Smooth muscle cell (in vitro differentiated cells): ENCODE measurements at regions not wholly inside any gene's neighbourhood (a gene's known extent, or its start where the extent isn't known, plus 50 kb on each side); places are given as distances from the start of the nearest gene placed in this dataset.

Experiments
- DNase-seq: peaks from one replicate; lab custom pipeline; 2025; ENCODE audit not compliant: unreplicated experiment; lab: John Stamatoyannopoulos, UW
- H2AFZ ChIP-seq: fragments of 200-600 bp; sonication (generic); 2 replicates; pipeline ENCODE4 v1.6.0; 2016; ENCODE audit warnings: antibody characterized with exemption, low read depth, mild to moderate bottlenecking
- H3F3A ChIP-seq: fragments of 200-600 bp; sonication (generic); 2 replicates; pipeline ENCODE4 v1.6.0; 2017; ENCODE audit warnings: antibody characterized with exemption, low read depth
- H3K27ac ChIP-seq: fragments of 200-600 bp; sonication (generic); 2 replicates; pipeline ENCODE4 v1.5.1; 2016; ENCODE audit warnings: low read depth, mild to moderate bottlenecking
- H3K27me3 ChIP-seq: fragments of 200-600 bp; sonication (generic); 2 replicates; pipeline ENCODE4 v1.6.1; 2016; ENCODE audit warnings: low read depth, mild to moderate bottlenecking
- H3K36me3 ChIP-seq: fragments of 200-600 bp; sonication (generic); 2 replicates; pipeline ENCODE4 v1.5.1; 2016; ENCODE audit warnings: low read depth
- H3K4me1 ChIP-seq: fragments of 200-600 bp; sonication (generic); 2 replicates; pipeline ENCODE4 v1.5.1; 2016; ENCODE audit warnings: low read depth
- H3K4me2 ChIP-seq: fragments of 200-600 bp; sonication (generic); 2 replicates; pipeline ENCODE4 v1.6.0; 2016; ENCODE audit warnings: mild to moderate bottlenecking
- H3K4me3 ChIP-seq: fragments of 200-600 bp; sonication (generic); 2 replicates; pipeline ENCODE4 v1.5.1; 2016; ENCODE audit warnings: mild to moderate bottlenecking
- H3K79me2 ChIP-seq: fragments of 200-600 bp; sonication (generic); 2 replicates; pipeline ENCODE4 v1.6.0; 2016; ENCODE audit warnings: low read depth, mild to moderate bottlenecking
- H3K9ac ChIP-seq: fragments of 200-600 bp; sonication (generic); 2 replicates; pipeline ENCODE4 v1.6.0; 2016; ENCODE audit warnings: low read depth
- H3K9me3 ChIP-seq: fragments of 200-600 bp; sonication (generic); replicated peaks from 2 replicates; pipeline ENCODE4 v1.5.1; 2016; ENCODE audit warnings: low read depth
- H4K20me1 ChIP-seq: fragments of 200-600 bp; sonication (generic); 2 replicates; pipeline ENCODE4 v1.6.0; 2016; ENCODE audit warnings: low read depth
- WGBS: methylation state at CpG from one replicate; pipeline ENCODE4 v1.1.7; 2016; ENCODE audit warnings: low lambda C conversion rate; 5-methylcytosine and 5-hydroxymethylcytosine counted together
- TF ChIP-seq, protein P1 (sequence below): fragments of 200-600 bp; sonication (generic); IDR thresholded peaks from 2 replicates; pipeline ENCODE4 v1.5.1; 2017; ENCODE audit warnings: borderline replicate concordance, mild to moderate bottlenecking, antibody characterized with exemption; ENCODE audit not compliant: insufficient read depth, poor library complexity, severe bottlenecking

DNA sequence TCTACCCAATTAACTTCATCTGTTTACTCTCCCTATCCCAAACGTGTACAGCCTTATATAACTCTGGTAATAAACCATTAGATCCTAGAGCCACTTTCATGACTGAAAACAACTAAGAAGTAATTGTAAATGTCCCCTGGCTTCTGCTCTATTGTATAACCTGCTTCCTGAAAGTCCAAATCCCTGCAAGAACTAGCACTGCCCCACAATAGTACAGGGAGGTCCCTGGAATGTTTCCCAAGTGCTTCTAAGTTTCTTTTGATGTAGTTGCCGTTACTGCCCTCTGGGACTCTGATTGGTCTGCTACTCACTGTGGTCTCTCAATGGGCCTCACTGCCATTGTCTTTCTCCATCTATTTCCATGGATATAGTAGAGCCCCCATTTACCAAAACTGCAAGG, 764.0 kb upstream of the GHITM start:
- WGBS, result 70% methylated on average over 2 of the region's 2 CpGs
- no peak overlapping the region for H2AFZ ChIP-seq
- H3K79me2 ChIP-seq, result no peaks in the 10 kb centered on the region
- DNase-seq, result no peak
- H3K27me3 ChIP-seq, result no peaks in the 10 kb centered on the region
- no peak overlapping the region for H3K9ac ChIP-seq
- TF ChIP-seq, protein P1, sequence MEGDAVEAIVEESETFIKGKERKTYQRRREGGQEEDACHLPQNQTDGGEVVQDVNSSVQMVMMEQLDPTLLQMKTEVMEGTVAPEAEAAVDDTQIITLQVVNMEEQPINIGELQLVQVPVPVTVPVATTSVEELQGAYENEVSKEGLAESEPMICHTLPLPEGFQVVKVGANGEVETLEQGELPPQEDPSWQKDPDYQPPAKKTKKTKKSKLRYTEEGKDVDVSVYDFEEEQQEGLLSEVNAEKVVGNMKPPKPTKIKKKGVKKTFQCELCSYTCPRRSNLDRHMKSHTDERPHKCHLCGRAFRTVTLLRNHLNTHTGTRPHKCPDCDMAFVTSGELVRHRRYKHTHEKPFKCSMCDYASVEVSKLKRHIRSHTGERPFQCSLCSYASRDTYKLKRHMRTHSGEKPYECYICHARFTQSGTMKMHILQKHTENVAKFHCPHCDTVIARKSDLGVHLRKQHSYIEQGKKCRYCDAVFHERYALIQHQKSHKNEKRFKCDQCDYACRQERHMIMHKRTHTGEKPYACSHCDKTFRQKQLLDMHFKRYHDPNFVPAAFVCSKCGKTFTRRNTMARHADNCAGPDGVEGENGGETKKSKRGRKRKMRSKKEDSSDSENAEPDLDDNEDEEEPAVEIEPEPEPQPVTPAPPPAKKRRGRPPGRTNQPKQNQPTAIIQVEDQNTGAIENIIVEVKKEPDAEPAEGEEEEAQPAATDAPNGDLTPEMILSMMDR, result no peak
- no peak overlapping the region for H3K4me3 ChIP-seq
- H3K27ac ChIP-seq, result no peak overlapping the region
- no peaks in the 10 kb centered on the region for H4K20me1 ChIP-seq
- H3K9me3 ChIP-seq, result no peaks in the 10 kb centered on the region
- no peaks in the 10 kb centered on the region for H3K36me3 ChIP-seq
- H3F3A ChIP-seq, result no peaks in the 10 kb centered on the region
- H3K4me2 ChIP-seq, result no peak overlapping the region
- no peaks in the 10 kb centered on the region for H3K4me1 ChIP-seq

DNA sequence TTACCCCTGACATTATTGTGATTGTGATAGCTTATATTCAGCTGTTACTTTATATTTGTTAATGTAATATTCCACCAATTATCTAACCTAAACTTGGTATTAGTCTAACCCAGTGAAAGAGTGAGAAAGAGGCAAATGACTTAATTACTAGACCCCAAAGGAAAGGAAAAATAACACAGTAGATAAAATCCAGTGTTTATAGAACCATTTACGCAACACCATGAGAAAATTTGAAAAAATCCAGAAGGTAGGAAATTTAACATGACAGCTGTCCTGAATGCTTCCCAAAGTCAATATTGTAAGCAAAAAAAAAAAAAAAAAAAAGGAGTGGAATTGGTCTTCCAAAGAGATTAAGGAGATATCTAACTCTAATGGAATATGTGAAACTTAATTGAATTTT, 741.5 kb upstream of the GHITM start:
- Histone ChIP-seq H4K20me1 (no peaks in the 10 kb centered on the region), H3K9me3 (no peaks in the 10 kb centered on the region), H3K79me2 (no peaks in the 10 kb centered on the region), H3K4me2 (no peak overlapping the region), H3K4me1 (no peaks in the 10 kb centered on the region), H3K9ac (no peak overlapping the region), H3K4me3 (no peak overlapping the region), H3K27ac (no peak overlapping the region), H2AFZ (no peak overlapping the region), H3K27me3 (no peaks in the 10 kb centered on the region), H3K36me3 (no peaks in the 10 kb centered on the region), H3F3A (no peaks in the 10 kb centered on the region)
- DNase-seq, result no peak
- WGBS, result 92% methylated on average over 1 of the region's 1 CpG
- TF ChIP-seq, protein P1, result no peak

DNA sequence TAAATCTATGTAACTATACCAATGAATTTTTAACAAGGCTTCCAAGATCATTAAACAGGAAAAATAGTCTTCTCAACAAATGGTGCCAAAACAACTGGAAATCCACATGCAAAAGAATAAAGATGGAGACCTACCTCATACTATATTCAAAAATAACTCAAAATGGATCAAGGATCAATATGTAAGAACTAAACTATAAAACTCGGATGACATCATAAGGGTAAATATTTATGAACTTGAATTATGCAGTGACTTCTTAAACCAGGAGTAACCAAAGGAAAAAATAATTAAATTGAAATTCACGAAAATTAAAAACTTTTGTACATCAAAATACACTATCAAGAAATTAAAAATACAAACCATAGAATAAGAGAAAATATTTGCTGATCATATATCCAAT, 728.7 kb upstream of the GHITM start:
- H3K27me3 ChIP-seq, result no peaks in the 10 kb centered on the region
- H3K36me3 ChIP-seq, result no peaks in the 10 kb centered on the region
- H3F3A ChIP-seq, result no peaks in the 10 kb centered on the region
- H3K79me2 ChIP-seq, result no peaks in the 10 kb centered on the region
- no peak overlapping the region for H2AFZ ChIP-seq
- no peaks in the 10 kb centered on the region for H4K20me1 ChIP-seq
- H3K9ac ChIP-seq, result no peak overlapping the region
- TF ChIP-seq, protein P1, result no peak
- H3K4me3 ChIP-seq, result no peak overlapping the region
- no peak overlapping the region for H3K4me2 ChIP-seq
- no peaks in the 10 kb centered on the region for H3K9me3 ChIP-seq
- 81% methylated on average over 2 of the region's 2 CpGs for WGBS
- no peak for DNase-seq
- no peak overlapping the region for H3K27ac ChIP-seq
- H3K4me1 ChIP-seq, result no peaks in the 10 kb centered on the region

DNA sequence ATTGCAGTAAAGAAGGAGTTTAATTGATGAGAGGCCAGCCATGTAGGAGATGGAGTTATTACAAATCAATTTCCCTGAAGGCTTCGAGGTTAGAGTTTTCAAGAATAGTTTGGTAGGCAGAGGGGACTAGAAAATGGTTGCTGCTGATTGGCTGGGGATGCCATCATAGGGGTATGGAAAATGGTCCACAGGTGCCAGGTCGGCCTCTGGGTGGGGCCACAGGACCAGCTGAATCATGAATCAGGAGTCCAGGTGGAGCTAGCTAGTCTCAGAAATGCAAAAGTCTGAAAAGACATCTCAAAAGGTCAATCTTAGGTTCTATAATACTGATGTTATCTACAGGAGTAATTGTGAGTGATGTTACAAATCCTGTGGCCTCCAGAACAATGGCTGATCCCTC, 714.0 kb upstream of the GHITM start:
- no peaks in the 10 kb centered on the region for H3K36me3 ChIP-seq
- no peak for DNase-seq
- H3K4me1 ChIP-seq, result no peaks in the 10 kb centered on the region
- WGBS, result 94% methylated on average over 2 of the region's 2 CpGs
- no peak overlapping the region for H3K9ac ChIP-seq
- TF ChIP-seq, protein P1, result no peak
- H3K27me3 ChIP-seq, result no peaks in the 10 kb centered on the region
- no peak overlapping the region for H2AFZ ChIP-seq
- H3F3A ChIP-seq, result no peaks in the 10 kb centered on the region
- H3K4me3 ChIP-seq, result no peak overlapping the region
- no peak overlapping the region for H3K27ac ChIP-seq
- H3K79me2 ChIP-seq, result no peaks in the 10 kb centered on the region
- H3K4me2 ChIP-seq, result no peak overlapping the region
- H3K9me3 ChIP-seq, result no peaks in the 10 kb centered on the region
- no peaks in the 10 kb centered on the region for H4K20me1 ChIP-seq
